ENCODE measurements at regions not wholly inside any gene's neighbourhood (a gene's known extent, or its start where the extent isn't known, plus 50 kb on each side); places are given as distances from the start of the nearest gene placed in this dataset.

DNA sequence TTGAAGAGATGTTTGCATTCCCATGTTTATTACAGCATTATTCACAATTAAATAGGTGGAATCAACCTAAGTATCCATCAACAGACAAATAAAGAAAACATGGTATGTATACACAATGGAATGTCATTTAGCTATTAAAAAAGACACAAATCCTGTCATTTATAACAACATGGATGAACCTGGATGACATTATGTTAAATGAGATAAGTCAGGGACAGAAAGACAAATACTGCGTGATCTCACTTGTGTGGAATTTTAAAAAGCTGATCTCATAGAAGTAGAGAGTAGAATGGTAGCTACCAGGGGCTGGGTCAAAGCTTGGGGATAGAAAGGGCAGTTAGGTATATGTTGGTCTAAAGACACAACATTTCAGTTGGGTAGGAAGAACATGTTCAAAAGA lies 376.3 kb downstream of the EPHA4 start:
- TF ChIP-seq, protein P1, sequence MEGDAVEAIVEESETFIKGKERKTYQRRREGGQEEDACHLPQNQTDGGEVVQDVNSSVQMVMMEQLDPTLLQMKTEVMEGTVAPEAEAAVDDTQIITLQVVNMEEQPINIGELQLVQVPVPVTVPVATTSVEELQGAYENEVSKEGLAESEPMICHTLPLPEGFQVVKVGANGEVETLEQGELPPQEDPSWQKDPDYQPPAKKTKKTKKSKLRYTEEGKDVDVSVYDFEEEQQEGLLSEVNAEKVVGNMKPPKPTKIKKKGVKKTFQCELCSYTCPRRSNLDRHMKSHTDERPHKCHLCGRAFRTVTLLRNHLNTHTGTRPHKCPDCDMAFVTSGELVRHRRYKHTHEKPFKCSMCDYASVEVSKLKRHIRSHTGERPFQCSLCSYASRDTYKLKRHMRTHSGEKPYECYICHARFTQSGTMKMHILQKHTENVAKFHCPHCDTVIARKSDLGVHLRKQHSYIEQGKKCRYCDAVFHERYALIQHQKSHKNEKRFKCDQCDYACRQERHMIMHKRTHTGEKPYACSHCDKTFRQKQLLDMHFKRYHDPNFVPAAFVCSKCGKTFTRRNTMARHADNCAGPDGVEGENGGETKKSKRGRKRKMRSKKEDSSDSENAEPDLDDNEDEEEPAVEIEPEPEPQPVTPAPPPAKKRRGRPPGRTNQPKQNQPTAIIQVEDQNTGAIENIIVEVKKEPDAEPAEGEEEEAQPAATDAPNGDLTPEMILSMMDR (IDR thresholded peaks at IDR 0.05) = no peak
- no peak for TF ChIP-seq POLR2AphosphoS5 (IDR thresholded peaks at IDR 0.05)
- TF ChIP-seq POLR2A (IDR thresholded peaks at IDR 0.05) = no peak

All from breast epithelium (tissue), 3 donors.